Fibroblast of lung (primary cell): ENCODE measurements at regions not wholly inside any gene's neighbourhood (a gene's known extent, or its start where the extent isn't known, plus 50 kb on each side); places are given as distances from the start of the nearest gene placed in this dataset.
A peak's percentile ranks its signal among the peaks of the same experiment; 100 is the strongest.

ENCODE experiments used
- DNase-seq, 2 donors: peaks; one replicate each; pipeline versions ENCODE4 v3.0.0 to v3.0.0-alpha.2; 2010; ENCODE audit warnings: low read depth in 2 of 2
- H2AFZ ChIP-seq: 2 replicates; pipeline ENCODE4 v1.5.1; 2012; ENCODE audit warnings: low read length, control low read depth, inconsistent platforms
- H3K27ac ChIP-seq: 2 replicates; pipeline ENCODE4 v1.5.1; 2011; ENCODE audit warnings: low read length, control low read depth; ENCODE audit not compliant: insufficient read depth
- H3K27me3 ChIP-seq: 2 replicates; pipeline ENCODE4 v1.5.1; 2011; ENCODE audit warnings: mild to moderate bottlenecking, low read length; ENCODE audit not compliant: control insufficient read depth, insufficient read depth
- H3K36me3 ChIP-seq: 2 replicates; pipeline ENCODE4 v1.5.1; 2011; ENCODE audit warnings: low read length; ENCODE audit not compliant: control insufficient read depth, insufficient read depth
- H3K4me1 ChIP-seq: 2 replicates; pipeline ENCODE4 v1.5.1; 2011; ENCODE audit warnings: low read length; ENCODE audit not compliant: control insufficient read depth, insufficient read depth; ENCODE audit errors: extremely low read depth
- H3K4me2 ChIP-seq: 2 replicates; pipeline ENCODE4 v1.5.1; 2011; ENCODE audit warnings: low read length, control low read depth; ENCODE audit not compliant: insufficient read depth; ENCODE audit errors: extremely low read depth
- H3K4me3 ChIP-seq, 4 experiments: fragments of 200-600 bp in 1 of 4; sonication (generic) in 1 of 4; replicated peaks in 1 of 4; 2 replicates each; pipeline ENCODE4 v1.5.1; 2011 to 2016; ENCODE audit warnings: low read length in 4 of 4, low read depth in 3 of 4, mild to moderate bottlenecking in 3 of 4, control low read depth in 2 of 4, inconsistent platforms in 1 of 4, mixed read lengths in 1 of 4; ENCODE audit not compliant: insufficient read depth in 1 of 4; ENCODE audit errors: control extremely low read depth in 1 of 4
- H3K79me2 ChIP-seq: 2 replicates; pipeline ENCODE4 v1.5.1; 2012; ENCODE audit warnings: mild to moderate bottlenecking, low read length, inconsistent platforms; ENCODE audit not compliant: control insufficient read depth, insufficient read depth
- H3K9ac ChIP-seq: 2 replicates; pipeline ENCODE4 v1.5.1; 2011; ENCODE audit warnings: mild to moderate bottlenecking, low read length, control low read depth; ENCODE audit not compliant: insufficient read depth
- H3K9me3 ChIP-seq: 2 replicates; pipeline ENCODE4 v1.5.1; 2012; ENCODE audit warnings: low read depth, low read length; ENCODE audit not compliant: control insufficient read depth, insufficient read depth
- H4K20me1 ChIP-seq: 2 replicates; pipeline ENCODE4 v1.5.1; 2011; ENCODE audit warnings: low read length; ENCODE audit not compliant: control insufficient read depth, insufficient read depth; ENCODE audit errors: extremely low read depth
- EZH2 ChIP-seq: IDR thresholded peaks from 2 replicates; pipeline ENCODE4 v1.5.1; 2012; ENCODE audit warnings: low read length, control low read depth, mild to moderate bottlenecking; ENCODE audit errors: missing control alignments
- TF ChIP-seq, protein P1 (sequence below), 2 donors: IDR thresholded peaks in 1 of 2; conservative IDR thresholded peaks in 1 of 2; 1 replicate in 1 of 2; 2 replicates in 1 of 2; pipeline ENCODE4 v1.5.1; 2011 to 2012; ENCODE audit warnings: low read length in 2 of 2, control low read depth in 1 of 2, inconsistent platforms in 1 of 2, low read depth in 1 of 2, mild to moderate bottlenecking in 1 of 2

DNA sequence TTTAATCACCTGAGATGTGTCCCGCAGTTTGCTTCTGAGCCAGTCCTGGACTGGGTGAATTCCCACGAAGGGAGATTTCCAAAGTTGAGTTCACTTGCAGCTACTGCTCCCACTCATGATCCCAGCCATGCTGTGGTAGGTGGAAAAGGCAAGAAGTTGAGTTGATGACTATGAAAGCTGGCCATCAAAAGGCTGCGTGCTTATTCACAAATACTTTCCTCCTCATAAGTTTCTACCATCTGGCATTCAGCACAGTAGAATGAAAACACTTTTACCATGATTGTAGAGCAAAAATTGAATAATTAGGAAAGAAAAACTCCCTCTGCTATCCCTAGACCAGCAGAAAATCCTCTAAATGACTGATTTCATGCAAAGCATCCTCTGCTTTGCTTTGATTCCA lies 281.8 kb downstream of the INHBA start:
- no peak for DNase-seq
- no peaks in the 10 kb centered on the region for H3K27me3 ChIP-seq
- H3K4me3 ChIP-seq: no peak overlapping the region
- H2AFZ ChIP-seq: no peak overlapping the region
- H3K9me3 ChIP-seq: no peaks in the 10 kb centered on the region
- no peak overlapping the region for H3K9ac ChIP-seq
- TF ChIP-seq, protein P1, sequence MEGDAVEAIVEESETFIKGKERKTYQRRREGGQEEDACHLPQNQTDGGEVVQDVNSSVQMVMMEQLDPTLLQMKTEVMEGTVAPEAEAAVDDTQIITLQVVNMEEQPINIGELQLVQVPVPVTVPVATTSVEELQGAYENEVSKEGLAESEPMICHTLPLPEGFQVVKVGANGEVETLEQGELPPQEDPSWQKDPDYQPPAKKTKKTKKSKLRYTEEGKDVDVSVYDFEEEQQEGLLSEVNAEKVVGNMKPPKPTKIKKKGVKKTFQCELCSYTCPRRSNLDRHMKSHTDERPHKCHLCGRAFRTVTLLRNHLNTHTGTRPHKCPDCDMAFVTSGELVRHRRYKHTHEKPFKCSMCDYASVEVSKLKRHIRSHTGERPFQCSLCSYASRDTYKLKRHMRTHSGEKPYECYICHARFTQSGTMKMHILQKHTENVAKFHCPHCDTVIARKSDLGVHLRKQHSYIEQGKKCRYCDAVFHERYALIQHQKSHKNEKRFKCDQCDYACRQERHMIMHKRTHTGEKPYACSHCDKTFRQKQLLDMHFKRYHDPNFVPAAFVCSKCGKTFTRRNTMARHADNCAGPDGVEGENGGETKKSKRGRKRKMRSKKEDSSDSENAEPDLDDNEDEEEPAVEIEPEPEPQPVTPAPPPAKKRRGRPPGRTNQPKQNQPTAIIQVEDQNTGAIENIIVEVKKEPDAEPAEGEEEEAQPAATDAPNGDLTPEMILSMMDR (conservative IDR thresholded peaks at IDR 0.05 in 1 of 2, IDR thresholded peaks at IDR 0.05 in 1 of 2; ENCODE audit: low read depth in 1 of 2, low read length in 2 of 2): no peak
- TF ChIP-seq EZH2: no peak
- H3K4me2 ChIP-seq: no peak overlapping the region
- H3K4me1 ChIP-seq: peaks cover 2% of the 10 kb centered on the region
- no peaks in the 10 kb centered on the region for H4K20me1 ChIP-seq
- no peak overlapping the region for H3K27ac ChIP-seq
- H3K79me2 ChIP-seq: no peaks in the 10 kb centered on the region
- no peaks in the 10 kb centered on the region for H3K36me3 ChIP-seq

DNA sequence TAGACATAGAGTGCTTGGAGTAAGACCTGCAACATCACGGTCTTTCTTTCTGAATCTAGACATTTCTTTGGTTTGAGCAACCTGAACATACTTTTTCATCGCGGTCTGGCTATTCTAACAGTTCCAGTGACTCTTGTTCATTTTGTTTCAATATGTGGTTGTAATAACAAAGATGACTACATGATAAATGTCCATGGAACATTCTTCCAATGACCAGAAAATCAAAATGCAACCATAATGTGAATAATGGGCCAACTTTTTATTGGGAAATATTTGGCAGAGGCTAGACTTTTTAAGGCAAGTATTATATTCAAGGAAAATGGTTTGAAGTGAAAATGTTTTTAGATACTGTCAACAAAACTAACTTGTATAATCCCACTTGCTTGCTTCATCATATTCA lies 282.5 kb downstream of the INHBA start:
- no peak for TF ChIP-seq EZH2
- TF ChIP-seq, protein P1 (conservative IDR thresholded peaks at IDR 0.05 in 1 of 2, IDR thresholded peaks at IDR 0.05 in 1 of 2; ENCODE audit: low read depth in 1 of 2, low read length in 2 of 2): no peak
- DNase-seq: peak; percentile 15 to 28
- no peaks in the 10 kb centered on the region for H3K9me3 ChIP-seq

DNA sequence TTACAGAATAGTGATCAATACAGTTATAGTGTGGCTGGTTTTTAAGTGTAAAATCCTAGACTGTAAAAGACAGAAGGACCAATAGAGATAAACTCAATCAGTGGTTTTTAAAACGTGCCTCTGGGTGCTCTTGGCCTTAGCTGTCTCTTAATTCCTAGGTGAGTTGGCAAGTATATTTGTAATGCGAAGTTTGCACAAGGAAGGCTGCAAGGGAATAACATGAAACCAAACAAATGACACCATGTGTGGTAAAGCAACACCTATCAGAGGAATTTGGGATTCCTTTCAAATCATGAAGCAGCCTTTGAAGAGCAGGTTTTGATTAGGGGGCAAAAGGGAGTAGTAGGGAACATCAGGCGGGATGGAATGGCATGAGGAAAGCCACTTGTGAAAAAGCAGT lies 284.6 kb downstream of the INHBA start:
- no peak for TF ChIP-seq EZH2
- TF ChIP-seq, protein P1 (conservative IDR thresholded peaks at IDR 0.05 in 1 of 2, IDR thresholded peaks at IDR 0.05 in 1 of 2; ENCODE audit: low read depth in 1 of 2, low read length in 2 of 2): no peak

More for the DNA sequence above, 282.5 kb downstream of the INHBA start:
- H3K4me2 ChIP-seq: no peak overlapping the region
- H3K27me3 ChIP-seq: no peaks in the 10 kb centered on the region
- no peaks in the 10 kb centered on the region for H3K4me1 ChIP-seq
- H3K79me2 ChIP-seq: no peaks in the 10 kb centered on the region
- H3K9ac ChIP-seq: no peak overlapping the region
- no peak overlapping the region for H3K27ac ChIP-seq
- H4K20me1 ChIP-seq: no peaks in the 10 kb centered on the region
- no peak overlapping the region for H3K4me3 ChIP-seq
- H3K36me3 ChIP-seq: no peaks in the 10 kb centered on the region
- no peak overlapping the region for H2AFZ ChIP-seq

More for the DNA sequence above, 284.6 kb downstream of the INHBA start:
- DNase-seq: no peak
- no peaks in the 10 kb centered on the region for H3K9me3 ChIP-seq
- no peak overlapping the region for H2AFZ ChIP-seq
- no peak overlapping the region for H3K9ac ChIP-seq
- H3K4me2 ChIP-seq: no peak overlapping the region
- no peak overlapping the region for H3K27ac ChIP-seq
- no peaks in the 10 kb centered on the region for H3K27me3 ChIP-seq
- H3K4me3 ChIP-seq: no peak overlapping the region
- H3K36me3 ChIP-seq: no peaks in the 10 kb centered on the region
- H4K20me1 ChIP-seq: no peaks in the 10 kb centered on the region
- no peaks in the 10 kb centered on the region for H3K79me2 ChIP-seq
- no peaks in the 10 kb centered on the region for H3K4me1 ChIP-seq
